Astrocyte (in vitro differentiated cells and primary cell): ENCODE measurements at regions not wholly inside any gene's neighbourhood (a gene's known extent, or its start where the extent isn't known, plus 50 kb on each side); places are given as distances from the start of the nearest gene placed in this dataset.

ENCODE experiments used
- DNase-seq: peaks from one replicate; pipeline ENCODE4 v3.0.0-alpha.2; 2010; ENCODE audit warnings: low read depth
- FAIRE-seq: peaks from 2 replicates; lab custom pipeline; 2011; peaks lifted over from hg19 to GRCh38; lab: Jason Lieb, UNC
- H2AFZ ChIP-seq: 2 replicates; pipeline ENCODE4 v1.6.0; 2012; ENCODE audit warnings: low read depth, low read length, inconsistent platforms
- H3K27ac ChIP-seq: 2 replicates; pipeline ENCODE4 v1.5.1; 2011; ENCODE audit warnings: low read depth, low read length, inconsistent platforms
- H3K27me3 ChIP-seq: 2 replicates; pipeline ENCODE4 v1.6.0; 2011; ENCODE audit warnings: low read length, inconsistent platforms; ENCODE audit not compliant: insufficient read depth
- H3K36me3 ChIP-seq: 2 replicates; pipeline ENCODE4 v1.5.1; 2011; ENCODE audit warnings: low read length, inconsistent platforms; ENCODE audit not compliant: insufficient read depth
- H3K4me1 ChIP-seq: 2 replicates; pipeline ENCODE4 v1.5.1; 2011; ENCODE audit warnings: low read length, inconsistent platforms; ENCODE audit not compliant: insufficient read depth
- H3K4me2 ChIP-seq: 2 replicates; pipeline ENCODE4 v1.6.0; 2012; ENCODE audit warnings: low read length, inconsistent platforms
- H3K4me3 ChIP-seq: 2 replicates; pipeline ENCODE4 v1.5.1; 2011; ENCODE audit warnings: low read depth, mild to moderate bottlenecking, low read length, inconsistent platforms; ENCODE audit not compliant: insufficient read depth
- H3K79me2 ChIP-seq: 2 replicates; pipeline ENCODE4 v1.6.0; 2012; ENCODE audit warnings: mild to moderate bottlenecking, low read length, inconsistent platforms; ENCODE audit not compliant: insufficient read depth
- H3K9ac ChIP-seq: 2 replicates; pipeline ENCODE4 v1.6.0; 2012; ENCODE audit warnings: mild to moderate bottlenecking, low read length, inconsistent platforms
- H3K9me3 ChIP-seq: 2 replicates; pipeline ENCODE4 v1.5.1; 2012; ENCODE audit warnings: low read depth, mild to moderate bottlenecking, low read length, inconsistent platforms; ENCODE audit not compliant: insufficient read depth
- H4K20me1 ChIP-seq: 2 replicates; pipeline ENCODE4 v1.6.0; 2012; ENCODE audit warnings: low read length, inconsistent platforms; ENCODE audit not compliant: insufficient read depth
- H3K27ac Mint-ChIP-seq: one replicate; pipeline ENCODE4 v1.8.0; 2021; ENCODE audit warnings: mild to moderate bottlenecking, mixed read lengths; ENCODE audit not compliant: unreplicated experiment
- H3K27me3 Mint-ChIP-seq: one replicate; pipeline ENCODE4 v1.8.0; 2021; ENCODE audit warnings: low read depth, mixed read lengths; ENCODE audit not compliant: unreplicated experiment
- H3K36me3 Mint-ChIP-seq: one replicate; pipeline ENCODE4 v1.8.0; 2021; ENCODE audit warnings: low read depth, mixed read lengths; ENCODE audit not compliant: unreplicated experiment
- H3K4me1 Mint-ChIP-seq: one replicate; pipeline ENCODE4 v1.8.0; 2021; ENCODE audit warnings: low read depth, mixed read lengths; ENCODE audit not compliant: unreplicated experiment
- H3K4me3 Mint-ChIP-seq: one replicate; pipeline ENCODE4 v1.8.0; 2021; ENCODE audit warnings: mild to moderate bottlenecking, moderate library complexity, mixed read lengths; ENCODE audit not compliant: unreplicated experiment
- H3K9me3 Mint-ChIP-seq: one replicate; pipeline ENCODE4 v1.8.0; 2021; ENCODE audit warnings: mild to moderate bottlenecking, mixed read lengths; ENCODE audit not compliant: unreplicated experiment
- CTCF ChIP-seq: IDR thresholded peaks from 2 replicates; pipeline ENCODE4 v1.5.1; 2011; ENCODE audit warnings: low read depth, mild to moderate bottlenecking, inconsistent platforms, low read length, moderate library complexity; ENCODE audit not compliant: insufficient read depth
- EZH2 ChIP-seq: IDR thresholded peaks from 2 replicates; pipeline ENCODE4 v1.6.1; 2012; ENCODE audit warnings: mild to moderate bottlenecking, low read length, inconsistent platforms; ENCODE audit not compliant: insufficient read depth

DNA sequence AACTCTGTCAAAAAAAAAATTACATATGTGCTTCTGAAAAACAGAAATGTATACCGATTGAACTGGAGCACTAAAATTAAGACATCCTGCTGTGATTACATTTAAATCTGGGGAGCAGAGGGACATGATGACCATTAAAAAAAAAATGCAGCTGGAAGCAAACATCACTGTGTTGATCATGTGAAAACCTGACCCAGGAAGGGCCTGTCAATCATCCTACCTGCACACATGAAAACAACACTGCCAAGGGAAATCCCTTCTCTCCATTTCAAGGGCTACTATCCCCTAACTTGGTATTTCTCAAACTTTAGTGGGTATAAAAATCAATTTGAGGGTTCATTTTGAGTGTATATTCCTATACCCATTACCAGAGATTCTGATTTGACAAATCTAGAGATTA, 719.9 kb upstream of the CBLB start:
- no peak overlapping the region for H2AFZ ChIP-seq
- Mint-ChIP-seq H3K36me3 (no peaks in the 10 kb centered on the region), H3K9me3 (no peaks in the 10 kb centered on the region), H3K27me3 (no peaks in the 10 kb centered on the region), H3K4me3 (no peak overlapping the region), H3K27ac (no peak overlapping the region), H3K4me1 (no peaks in the 10 kb centered on the region)
- no peak overlapping the region for H3K4me2 ChIP-seq
- H3K4me3 ChIP-seq, result no peak overlapping the region
- H3K9me3 ChIP-seq, result no peaks in the 10 kb centered on the region
- no peak overlapping the region for H3K27ac ChIP-seq
- no peaks in the 10 kb centered on the region for H3K27me3 ChIP-seq
- no peaks in the 10 kb centered on the region for H3K36me3 ChIP-seq
- DNase-seq (no peak), FAIRE-seq (no peak)
- TF ChIP-seq CTCF (no peak), EZH2 (no peak)
- no peaks in the 10 kb centered on the region for H3K4me1 ChIP-seq
- no peak overlapping the region for H3K9ac ChIP-seq
- no peaks in the 10 kb centered on the region for H3K79me2 ChIP-seq
- H4K20me1 ChIP-seq, result no peaks in the 10 kb centered on the region

- no peaks in the 10 kb centered on the region for H3K27me3 Mint-ChIP-seq
- Histone ChIP-seq H3K27ac (no peak overlapping the region), H3K9ac (no peak overlapping the region), H3K79me2 (no peaks in the 10 kb centered on the region), H3K4me2 (no peak overlapping the region), H3K4me1 (no peaks in the 10 kb centered on the region), H3K9me3 (no peaks in the 10 kb centered on the region), H4K20me1 (no peaks in the 10 kb centered on the region), H3K27me3 (no peaks in the 10 kb centered on the region), H3K4me3 (no peak overlapping the region), H3K36me3 (no peaks in the 10 kb centered on the region), H2AFZ (no peak overlapping the region)
- no peaks in the 10 kb centered on the region for H3K36me3 Mint-ChIP-seq
- FAIRE-seq (no peak), DNase-seq (peak; percentile 93)
- H3K4me1 Mint-ChIP-seq, result no peaks in the 10 kb centered on the region
- H3K9me3 Mint-ChIP-seq, result no peaks in the 10 kb centered on the region
- TF ChIP-seq EZH2, result no peak
- no peak for TF ChIP-seq CTCF
- no peak overlapping the region for H3K4me3 Mint-ChIP-seq
- no peak overlapping the region for H3K27ac Mint-ChIP-seq
These were observed 720.6 kb upstream of the CBLB start for GRCh38 chr3:106589311-106589942.

DNA sequence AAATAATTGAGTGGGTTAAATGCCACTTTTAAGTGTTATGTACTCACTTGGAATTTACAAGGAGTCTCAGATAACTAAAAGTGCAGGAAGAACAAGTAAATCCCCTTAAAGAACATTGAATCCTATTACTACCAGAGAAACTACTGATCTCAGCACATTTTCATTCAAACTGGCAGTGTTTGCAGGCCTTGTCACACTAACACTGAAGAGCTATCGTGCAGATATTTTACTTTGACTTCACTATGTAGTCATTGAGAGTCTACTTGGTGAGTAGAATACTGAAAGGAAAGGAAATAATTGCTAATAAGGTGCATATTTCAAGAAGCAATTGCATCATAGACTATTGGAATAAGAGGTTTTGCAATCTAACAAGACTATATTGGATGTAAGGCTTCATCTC, 721.4 kb upstream of the CBLB start:
- Mint-ChIP-seq H3K27ac (no peak overlapping the region), H3K36me3 (no peaks in the 10 kb centered on the region), H3K4me3 (no peak overlapping the region), H3K27me3 (no peaks in the 10 kb centered on the region), H3K9me3 (no peaks in the 10 kb centered on the region), H3K4me1 (no peaks in the 10 kb centered on the region)
- Histone ChIP-seq H3K36me3 (no peaks in the 10 kb centered on the region), H3K4me1 (no peaks in the 10 kb centered on the region), H3K9me3 (no peaks in the 10 kb centered on the region), H3K27me3 (no peaks in the 10 kb centered on the region), H3K4me3 (no peak overlapping the region), H2AFZ (no peak overlapping the region), H4K20me1 (no peaks in the 10 kb centered on the region), H3K9ac (no peak overlapping the region), H3K79me2 (no peaks in the 10 kb centered on the region), H3K27ac (no peak overlapping the region), H3K4me2 (no peak overlapping the region)
- no peak for FAIRE-seq
- no peak for DNase-seq
- no peak for TF ChIP-seq CTCF
- no peak for TF ChIP-seq EZH2
